Left hindlimb (tissue), 1 donor: ENCODE measurements at regions not wholly inside any gene's neighbourhood (a gene's known extent, or its start where the extent isn't known, plus 50 kb on each side); places are given as distances from the start of the nearest gene placed in this dataset.
A peak's percentile ranks its signal among the peaks of the same experiment; 100 is the strongest.

ENCODE experiments used
- DNase-seq: peaks from one replicate; pipeline ENCODE4 v3.0.0-alpha.2; 2018

DNA sequence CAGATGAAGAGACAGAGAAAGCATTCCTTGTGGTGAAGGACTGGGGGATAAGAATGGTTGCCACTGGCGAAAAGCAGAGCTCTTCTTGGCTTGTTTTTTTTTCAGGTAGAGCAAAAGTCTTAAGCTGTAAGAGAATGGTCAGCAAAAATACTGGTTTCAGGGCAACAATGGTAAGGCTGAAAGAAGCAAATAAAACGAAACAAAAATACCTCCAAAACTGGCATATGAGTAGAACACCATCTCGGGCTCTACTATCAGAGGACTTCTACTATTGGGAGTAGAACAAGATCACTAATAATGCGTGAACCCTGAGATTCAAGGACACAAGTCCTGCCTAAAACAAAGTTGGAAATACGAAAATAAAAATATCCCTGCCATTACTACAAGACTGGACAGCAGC lies 1823.2 kb upstream of the CDH6 start:
- DNase-seq = no peak

DNA sequence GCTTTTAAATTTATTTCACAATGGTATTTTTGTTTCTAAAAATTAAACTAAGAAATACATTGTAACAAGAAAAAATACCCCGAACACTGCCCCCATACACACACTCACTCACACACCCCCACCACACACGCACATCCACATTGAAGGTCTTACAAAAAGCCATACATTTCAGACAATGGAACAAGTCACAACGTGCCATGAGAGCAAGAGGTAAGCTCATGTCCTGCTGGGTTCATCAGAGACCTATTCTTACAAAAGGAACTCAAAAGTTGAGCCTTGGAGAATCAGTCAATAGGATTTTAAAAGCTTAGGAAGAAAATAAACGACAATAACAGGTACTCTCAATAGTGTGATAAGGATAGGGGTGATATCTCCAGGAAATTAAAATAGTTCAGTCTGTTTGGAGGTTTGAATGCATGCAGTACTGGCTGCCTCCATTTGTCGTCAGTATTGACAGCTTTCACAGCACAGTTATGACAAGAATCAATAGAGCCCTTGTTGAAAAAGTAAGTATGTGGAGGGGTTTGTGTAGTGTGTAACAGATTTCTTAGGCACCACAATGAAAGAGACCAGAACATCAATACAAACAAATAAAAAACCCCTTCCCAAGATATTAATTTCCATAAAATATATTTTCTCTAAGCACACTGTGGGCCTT lies 1826.2 kb upstream of the CDH6 start:
- DNase-seq = no peak

DNA sequence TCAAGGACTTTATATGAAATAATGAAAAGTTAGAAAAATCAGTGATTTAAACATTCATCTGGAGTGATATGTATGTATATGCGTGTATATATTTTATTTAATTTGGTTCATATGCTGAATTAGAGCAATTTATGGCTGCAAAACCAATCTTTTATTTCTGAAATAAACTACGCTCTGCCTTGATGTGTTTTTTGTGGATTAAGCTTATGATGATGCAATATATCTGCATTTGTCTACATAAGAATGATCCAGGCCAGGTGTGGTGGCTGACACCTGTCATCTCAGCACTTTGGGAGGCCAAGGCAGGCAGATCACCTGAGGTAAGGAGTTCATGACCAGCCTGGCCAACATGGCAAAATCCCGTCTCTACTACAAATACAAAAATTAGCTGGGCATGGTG lies 1842.3 kb upstream of the CDH6 start:
- DNase-seq = no peak

DNA sequence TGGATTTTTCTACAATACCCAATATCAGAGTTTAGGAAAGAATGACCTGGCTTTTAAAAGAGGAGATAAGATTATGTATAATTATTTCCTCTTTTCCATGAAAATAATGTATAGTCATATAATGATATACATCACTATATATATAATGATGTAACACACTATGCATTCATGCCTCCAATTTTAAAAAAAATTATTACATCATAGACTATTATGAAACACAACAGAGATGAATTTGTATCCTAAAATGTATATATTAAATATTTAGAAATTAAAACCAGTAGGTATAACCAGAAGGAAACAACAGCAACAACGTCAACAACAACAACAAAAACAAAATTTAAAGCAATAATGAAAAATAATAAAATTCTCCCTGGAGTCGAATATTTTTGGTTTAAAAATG lies 1856.5 kb upstream of the CDH6 start:
- DNase-seq = no peak

DNA sequence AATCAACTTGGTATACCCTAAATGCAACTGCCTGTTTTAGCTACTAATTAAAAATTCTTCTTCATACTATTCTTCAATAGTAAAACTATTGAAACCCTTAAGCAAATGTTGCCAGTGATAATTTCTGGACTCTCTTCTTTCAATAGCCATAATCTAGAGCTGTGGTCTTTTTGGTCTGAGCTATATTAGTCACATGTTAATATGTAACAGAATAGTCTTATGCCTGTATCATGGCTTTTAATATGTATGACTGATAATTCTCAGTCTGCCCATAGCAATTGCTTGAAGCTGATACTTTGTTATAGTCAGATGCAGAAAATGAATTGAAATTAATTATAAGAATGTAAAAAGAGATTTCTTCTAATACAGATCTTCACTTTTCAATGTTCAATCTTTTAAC lies 1871.9 kb upstream of the CDH6 start:
- no peak for DNase-seq

DNA sequence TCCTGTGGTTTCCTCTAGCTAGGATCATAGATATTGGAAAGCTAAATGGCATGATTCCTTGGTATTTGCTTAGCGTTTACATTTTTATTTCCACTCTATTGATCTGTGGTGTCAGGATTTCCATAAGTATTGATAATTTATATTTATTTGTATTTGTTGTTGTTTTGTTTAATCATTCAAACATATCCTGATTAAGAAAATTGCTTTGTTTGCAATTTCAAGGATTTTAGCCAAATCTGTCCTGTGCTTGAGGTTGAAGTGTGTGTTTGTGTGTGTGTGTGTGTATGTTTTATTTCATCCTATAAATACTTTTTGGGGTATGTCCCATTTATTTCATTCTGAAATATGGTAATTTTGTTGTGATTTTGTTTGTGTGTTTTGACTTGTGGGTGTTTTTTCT lies 1884.1 kb upstream of the CDH6 start:
- DNase-seq = no peak

DNA sequence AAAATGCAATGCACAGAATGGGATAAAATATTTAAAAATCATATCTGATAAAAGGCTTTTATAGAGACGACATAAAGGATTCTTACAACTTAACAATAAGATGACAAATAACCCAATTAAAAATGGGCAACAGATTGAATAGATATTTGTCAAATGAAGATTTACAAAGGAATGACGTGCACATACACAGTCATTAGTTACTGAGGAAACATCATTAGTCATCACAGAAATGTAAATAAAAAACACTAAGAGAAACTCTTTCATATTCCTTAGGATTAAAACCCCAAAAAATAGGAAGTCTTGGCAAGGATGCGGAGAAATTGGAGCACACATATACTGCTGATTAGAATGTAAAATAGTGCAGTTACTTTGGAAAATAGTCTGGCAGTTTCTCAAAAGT lies 1886.0 kb upstream of the CDH6 start:
- no peak for DNase-seq

DNA sequence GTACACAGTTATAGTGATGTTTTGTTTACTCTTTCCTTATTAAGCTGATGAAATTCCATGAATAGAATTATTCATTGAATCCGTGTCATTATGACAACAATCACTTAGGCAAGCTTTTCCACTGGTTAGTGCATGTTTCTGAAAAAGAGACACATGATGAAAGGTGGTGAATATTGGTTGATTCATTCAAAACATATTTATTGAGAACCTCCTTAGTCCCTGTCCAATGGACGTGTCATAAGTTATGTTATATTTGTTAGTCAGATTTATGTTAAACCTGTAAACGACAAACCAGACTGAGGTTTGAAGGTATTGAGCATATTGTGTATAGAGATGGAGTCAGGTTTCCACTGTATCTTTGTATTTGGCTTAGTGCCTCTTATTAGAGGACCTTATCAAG lies 1888.9 kb upstream of the CDH6 start:
- DNase-seq = no peak

DNA sequence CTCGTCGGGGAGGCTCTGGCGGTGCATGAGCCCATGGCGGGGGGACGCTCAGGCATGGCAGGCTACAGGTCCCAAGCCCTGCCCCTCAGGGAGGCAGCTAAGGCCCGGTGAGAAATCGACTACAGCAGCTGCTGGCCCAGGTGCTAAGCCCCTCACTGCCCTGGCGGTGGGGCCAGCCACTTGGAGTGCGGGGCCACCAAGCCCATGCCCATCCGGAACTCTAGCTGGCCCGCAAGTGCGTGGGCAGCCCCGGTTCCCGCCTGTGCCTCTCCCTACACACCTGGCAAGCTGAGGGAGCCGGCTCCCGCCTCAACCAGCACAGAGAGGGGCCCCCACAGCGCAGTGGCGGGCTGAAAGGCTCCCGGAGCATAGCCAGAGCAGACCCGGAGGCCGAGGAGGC lies 1896.9 kb upstream of the CDH6 start:
- DNase-seq = no peak

DNA sequence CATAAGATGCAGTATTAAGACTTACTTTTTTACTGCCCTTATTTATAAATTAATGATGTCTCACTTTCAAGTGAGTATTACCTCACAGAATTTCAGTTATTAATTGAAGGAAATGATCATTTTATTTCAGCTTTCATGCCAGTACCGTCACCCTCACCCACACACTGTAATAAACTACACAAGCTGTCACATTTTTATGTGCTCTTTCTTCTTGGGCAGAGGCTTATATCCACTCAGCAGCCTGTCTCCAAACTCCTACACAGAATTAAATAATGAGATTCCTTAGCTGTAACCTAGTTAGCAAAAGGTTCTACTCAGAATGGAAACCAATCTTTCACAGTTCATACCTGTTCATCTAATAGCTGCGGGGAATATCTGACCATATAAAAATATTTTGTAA lies 1915.8 kb upstream of the CDH6 start:
- DNase-seq = no peak

DNA sequence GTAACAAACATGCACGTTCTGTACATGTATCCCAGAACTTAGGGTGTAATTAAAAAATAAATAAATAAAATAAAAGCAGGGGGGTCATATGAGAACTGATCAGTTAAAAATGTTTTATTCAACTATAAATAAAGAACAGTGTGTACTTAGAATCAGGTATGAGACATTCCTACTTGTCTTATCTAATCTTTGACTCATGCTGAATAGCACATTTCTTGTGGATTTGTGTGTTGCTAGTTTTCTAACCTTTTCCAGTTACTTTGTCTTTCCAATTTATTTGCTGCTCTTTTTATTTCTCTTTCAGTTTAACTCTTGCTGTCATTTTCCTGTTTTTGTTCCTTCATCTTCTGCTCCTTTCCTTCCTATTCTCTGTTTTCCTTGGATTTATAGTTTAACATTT lies 1917.1 kb upstream of the CDH6 start:
- DNase-seq = no peak

DNA sequence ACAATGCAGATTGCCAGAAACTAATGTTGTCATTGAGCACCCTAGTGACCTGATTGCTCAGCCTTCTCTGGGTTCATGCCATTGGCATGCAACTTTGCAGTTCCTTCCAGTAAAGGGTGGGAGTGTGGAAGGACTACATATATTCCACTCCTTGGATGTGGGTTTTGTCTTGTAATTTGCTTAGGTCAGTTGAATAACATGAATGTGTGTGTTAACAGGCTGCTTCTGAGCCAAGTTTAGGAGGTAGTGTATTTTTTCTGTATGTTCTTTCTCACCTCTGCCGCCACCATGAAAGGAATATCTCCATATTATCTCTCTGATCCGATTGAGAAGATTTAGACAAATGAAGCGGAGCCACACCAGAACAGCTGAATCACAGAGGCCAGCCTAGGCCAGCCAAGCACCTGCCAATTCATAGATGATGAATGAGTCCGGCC lies 1929.6 kb upstream of the CDH6 start:
- DNase-seq = peak; percentile 39

DNA sequence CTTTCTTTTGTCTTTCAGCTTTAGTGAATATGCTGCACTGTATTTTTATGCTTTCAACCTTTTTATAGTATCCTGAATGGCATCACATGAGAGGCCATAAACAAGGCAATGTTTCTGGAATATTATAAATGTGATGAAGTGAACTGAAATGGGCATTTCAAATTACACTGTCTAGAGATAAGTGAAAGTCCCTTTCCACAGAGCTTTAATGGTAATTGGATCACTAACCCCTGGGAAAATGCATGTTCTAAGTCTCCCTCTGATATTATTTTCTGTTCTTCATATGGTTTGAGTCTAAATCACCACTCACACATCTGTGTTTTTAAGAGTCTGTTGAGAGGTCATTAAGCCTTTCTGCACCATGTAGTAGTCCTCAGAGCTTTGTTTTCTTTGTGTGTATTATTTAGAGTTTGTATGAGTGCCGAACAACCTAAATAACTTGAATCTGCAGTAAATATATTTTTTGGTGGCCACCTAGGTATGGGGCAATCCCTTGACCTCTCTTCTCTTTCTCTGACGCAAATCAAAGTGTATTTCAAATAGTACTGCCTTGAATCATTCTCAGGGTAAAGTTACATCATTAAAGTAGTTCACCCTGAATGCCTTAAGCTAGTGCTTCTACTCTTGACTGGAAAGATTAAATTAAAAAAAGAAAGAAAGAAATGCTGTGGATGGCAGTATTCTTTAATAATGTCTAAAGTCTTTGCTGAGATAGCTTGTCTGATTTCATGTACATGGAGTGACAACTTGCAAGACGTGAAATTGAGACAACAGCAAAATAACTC lies 1931.0 kb upstream of the CDH6 start:
- DNase-seq = no peak

DNA sequence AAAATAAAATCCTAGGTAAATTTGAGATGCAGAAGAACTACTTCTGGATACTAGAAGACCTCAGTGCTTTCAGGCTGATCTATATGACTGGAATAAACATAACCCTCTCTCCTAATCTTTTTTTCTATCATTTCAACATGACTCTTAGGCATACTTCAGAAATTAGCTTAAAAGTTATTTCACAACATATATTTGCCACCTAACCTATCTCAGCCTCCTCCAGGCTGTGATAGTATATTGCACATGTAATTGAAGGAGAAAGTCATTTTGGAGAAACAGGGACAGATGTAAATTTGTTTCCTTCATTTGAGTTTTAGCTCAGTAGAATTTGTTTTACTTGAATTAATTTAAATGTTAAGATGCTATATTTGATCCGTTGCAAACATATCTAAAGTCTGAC lies 1932.3 kb upstream of the CDH6 start:
- DNase-seq = no peak

DNA sequence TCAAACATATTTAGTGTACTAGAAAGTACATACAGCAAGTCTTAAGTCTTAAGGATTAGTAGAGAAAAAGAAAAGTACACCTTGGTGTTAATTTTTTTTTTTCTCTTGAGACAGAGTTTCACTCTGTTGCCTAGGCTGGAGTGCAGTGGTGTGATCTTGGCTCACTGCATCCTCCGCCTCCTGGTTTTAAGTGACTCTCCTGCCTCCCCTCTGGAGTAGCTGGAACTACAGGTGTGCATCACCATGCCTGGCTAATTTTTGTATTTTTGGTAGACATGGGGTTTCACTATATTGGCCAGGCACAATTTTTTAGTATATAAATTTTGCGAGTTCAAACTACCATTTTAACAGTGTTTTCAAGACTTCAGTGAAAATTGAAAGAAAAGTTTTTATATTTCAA lies 1941.1 kb upstream of the CDH6 start:
- no peak for DNase-seq

DNA sequence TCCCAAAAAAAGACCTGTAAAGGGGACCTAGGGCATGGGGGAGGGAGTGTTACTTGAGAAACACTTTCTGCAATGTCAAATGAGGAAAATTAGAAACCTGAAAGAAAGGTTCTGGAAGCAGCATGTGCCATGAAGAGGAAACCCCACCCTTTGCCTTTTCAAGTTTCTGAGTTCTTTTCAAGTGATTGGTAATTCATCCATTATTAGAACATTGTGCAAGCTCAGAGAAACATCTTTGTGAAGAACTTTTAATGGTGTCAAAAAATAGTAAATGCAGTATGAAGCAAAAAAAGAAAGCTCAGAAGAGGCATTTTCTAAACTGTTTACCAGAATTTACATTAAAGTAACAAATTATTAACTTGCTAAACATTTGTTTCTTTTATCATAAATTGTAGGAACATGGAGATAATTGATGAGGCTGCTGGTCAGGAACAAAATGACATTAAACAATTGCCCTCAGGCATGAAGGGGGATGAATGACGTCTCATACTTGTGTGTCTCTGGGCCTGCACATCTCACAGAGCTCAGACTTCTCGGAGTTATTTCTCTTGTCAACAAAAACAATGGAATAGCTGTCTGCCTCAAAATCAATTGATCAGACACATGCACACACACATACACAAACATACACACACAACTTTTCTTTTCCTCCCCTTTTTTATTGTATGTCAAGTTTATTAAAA lies 1946.0 kb upstream of the CDH6 start:
- no peak for DNase-seq

DNA sequence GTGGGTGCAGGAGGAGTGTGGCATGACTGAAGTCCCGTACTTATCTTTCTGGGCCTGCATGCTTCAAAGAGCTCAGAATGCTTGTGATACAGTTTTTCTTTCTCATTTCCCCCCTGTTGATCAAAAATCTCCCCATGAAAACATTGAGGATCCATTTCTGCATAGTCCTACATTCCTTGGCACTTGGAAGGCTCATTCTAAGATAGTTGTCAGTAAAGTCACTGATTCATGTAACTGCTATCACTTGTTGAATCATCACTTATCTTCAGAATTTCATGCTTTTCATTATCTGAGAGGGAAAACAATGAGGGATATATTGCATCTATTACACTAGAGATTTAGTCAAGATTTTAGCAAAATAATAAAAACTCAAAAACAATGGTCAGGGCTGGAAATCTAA lies 1953.1 kb upstream of the CDH6 start:
- no peak for DNase-seq

DNA sequence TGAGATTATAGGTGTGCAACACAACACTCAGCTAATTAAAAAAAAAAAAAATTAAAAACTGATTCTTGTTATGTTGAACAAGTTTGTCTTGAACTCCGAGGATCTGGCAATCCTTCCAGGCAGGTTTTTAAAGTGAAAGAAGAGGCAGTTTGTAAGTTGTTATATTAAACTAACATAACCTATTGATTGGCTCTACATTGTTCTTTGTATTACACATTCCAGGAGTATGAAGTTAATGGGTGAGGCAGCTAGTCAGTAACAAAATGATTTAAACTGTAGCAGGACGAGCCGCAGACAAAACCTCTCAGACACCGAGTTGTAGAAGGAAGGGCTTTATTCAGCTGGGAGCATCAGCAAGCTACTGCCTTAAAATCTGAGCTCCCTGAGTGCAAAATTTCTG lies 1953.9 kb upstream of the CDH6 start:
- no peak for DNase-seq

DNA sequence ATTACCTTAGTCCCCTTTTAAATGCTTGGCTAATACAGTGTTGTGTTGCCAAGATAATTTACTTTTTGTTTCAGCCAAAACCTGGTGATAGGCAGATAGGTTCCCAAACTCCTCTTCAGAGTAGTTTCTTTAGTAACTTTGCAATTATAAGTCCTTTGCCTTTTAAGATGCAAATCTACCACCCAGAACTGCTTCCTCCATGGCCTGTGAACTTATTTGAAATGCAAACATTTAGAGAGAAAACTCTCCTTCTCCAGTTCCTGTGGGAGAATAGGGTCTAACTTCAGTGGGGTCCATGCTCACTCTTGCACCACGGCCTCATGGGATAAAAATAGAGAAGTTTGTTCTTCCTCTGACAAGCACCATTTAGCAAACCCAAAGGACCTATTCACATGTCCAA lies 1955.4 kb upstream of the CDH6 start:
- DNase-seq = no peak

DNA sequence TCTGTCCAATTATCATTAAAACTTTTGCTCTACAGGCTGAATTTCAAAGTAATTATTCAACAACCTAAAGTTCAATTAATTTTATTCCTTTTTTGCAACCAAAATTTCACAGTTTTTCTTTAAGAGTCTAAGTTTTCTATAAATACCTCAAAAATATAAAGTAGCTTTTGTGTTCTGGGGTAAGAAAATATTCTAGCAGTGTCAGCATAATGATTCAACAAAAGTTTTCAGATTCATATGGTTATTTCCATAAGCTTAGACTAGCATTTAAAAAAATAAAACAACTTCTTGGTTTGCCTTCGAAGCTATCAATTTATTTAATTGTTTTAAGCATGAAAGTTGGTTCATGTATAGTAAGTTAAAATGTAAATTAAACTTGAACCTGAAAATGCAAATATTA lies 1962.3 kb upstream of the CDH6 start:
- DNase-seq = no peak

DNA sequence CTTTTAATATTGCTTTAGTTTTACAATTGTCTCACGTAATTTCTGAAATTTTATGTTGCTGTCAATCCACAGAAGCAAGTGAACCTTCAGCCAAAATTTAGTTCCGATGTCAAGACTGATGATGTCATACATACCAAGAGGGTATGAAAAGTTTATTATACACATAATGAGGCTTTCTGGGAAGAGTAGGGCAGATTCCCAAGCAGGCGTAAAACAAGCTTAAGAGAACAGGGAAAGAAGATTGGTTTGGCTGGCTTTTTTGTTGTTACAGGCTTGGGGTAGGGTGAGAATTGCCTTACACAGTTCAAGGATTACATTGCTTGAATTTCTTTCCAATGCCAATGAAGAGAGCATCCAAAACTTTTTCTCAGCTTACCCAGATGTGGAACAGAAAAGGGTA lies 1962.9 kb upstream of the CDH6 start:
- peak; percentile 45 for DNase-seq

DNA sequence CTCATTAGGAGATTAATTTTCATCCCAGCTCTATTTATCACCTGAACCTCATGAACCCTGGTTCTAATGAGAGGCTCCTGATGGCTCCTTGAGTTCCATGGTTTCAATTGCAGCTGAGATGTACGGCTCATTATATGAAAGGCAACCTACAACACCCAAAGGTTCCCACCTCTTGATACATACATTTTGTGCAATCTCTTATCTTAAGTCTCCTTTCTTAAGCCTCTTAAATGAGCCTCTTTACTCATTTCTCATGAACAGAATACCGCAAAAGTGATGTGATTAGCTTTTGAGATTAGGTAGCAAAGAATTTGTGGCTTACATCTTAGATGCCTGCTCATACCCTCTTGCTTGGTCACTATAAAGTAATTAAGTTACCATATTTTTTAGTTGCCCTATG lies 1964.0 kb upstream of the CDH6 start:
- DNase-seq = no peak

DNA sequence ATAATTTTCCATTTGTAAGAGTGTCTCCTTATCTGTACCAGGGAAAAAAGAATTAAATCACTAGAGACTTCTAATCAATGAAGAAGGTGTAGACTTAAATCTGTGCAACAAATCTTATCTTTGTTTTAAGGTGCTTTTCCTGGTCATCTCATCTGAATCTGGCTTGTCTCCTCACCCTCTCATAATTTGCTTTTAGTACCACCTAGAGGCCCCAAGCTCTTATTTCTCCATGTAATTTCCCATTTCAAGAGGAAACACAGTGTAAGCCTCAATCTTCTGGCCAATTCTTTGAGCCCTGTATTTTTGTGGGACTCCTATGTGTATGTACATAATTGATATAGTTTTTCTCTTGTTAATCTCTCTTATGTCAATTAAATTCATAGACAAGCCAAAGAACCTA lies 1975.3 kb upstream of the CDH6 start:
- no peak for DNase-seq

DNA sequence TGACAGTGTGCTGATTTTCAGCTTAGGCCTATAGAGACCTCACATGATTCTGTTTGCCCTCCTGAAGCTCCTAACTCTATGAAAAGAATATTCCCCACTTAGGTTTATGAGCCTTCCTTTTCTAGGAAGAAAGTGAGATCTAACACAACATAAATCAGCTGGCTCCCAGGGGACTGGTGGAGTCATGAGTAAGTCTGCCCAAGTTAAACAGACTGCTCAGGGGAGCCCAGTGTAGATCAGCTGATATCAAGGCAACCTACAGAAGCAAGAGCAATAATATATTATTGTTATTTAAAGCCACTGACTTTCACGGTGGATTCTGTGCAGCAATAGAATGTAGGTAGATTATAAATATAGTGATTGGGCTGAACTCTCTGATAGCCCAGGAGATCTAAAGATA lies 1978.6 kb upstream of the CDH6 start:
- DNase-seq = no peak
